Fibroblast of skin of left quadriceps (primary cell): ENCODE measurements at regions not wholly inside any gene's neighbourhood (a gene's known extent, or its start where the extent isn't known, plus 50 kb on each side); places are given as distances from the start of the nearest gene placed in this dataset.

Source experiments
- DNase-seq, 2 experiments: peaks; one replicate each; pipeline ENCODE4 v3.0.0-alpha.2; 2013; ENCODE audit warnings: low read depth in 2 of 2

DNA sequence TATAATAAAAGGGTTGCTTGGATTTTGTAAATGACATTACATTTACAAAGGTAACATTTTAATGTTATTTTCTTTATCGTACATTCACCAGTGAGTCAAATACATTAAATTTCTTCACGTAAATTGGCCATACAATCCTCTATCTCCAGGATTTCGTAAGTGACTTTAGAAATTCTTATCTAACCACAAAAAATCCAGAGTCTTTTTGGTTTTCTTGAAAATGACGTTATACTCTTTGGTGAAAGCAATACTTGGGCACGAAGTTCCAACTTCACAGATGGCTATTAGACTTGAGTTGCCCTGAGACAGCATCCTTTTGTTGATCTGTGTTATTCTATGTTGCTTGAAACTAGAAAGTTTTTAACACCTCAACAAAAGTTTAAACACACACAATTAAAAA is 87.4 kb upstream of the CDH10 start:
- DNase-seq: no peak

DNA sequence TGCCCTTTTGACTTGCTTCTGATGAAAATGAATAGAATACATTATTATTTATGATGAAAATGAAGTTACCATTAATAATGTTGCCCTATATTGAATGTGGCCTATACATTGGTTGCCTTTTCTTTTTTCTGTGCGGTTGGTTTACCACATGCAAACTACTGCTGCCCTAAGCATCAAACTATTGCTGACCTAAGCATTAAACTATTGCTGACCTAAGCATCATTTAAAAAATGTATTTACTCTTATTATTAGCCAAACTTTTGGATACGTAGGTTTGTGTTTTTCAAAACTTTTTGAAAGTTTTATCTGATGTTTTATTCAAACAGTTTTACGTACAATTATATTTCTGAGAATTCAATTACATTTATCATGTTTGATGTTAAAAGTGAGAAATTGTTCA is 76.0 kb upstream of the CDH10 start:
- DNase-seq: no peak

DNA sequence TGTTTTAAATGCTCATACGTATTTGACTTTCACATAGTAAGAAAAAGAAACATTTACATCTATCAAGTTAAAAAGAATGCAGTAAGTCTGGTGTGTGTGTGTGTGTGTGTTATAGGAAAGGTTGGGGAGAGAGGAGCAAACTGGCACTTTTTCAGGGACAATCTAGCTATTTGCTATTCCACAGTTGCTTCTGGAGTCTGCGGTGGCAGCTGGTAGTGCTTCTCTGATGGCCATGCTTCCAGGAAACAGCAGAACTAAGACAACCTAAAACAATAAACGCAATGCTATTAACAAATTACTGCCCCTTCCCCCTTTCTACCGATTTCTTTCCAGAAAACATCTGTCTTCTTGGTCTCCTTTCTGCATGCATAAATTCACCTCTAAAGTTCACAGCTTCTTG is 70.0 kb upstream of the CDH10 start:
- no peak for DNase-seq

DNA sequence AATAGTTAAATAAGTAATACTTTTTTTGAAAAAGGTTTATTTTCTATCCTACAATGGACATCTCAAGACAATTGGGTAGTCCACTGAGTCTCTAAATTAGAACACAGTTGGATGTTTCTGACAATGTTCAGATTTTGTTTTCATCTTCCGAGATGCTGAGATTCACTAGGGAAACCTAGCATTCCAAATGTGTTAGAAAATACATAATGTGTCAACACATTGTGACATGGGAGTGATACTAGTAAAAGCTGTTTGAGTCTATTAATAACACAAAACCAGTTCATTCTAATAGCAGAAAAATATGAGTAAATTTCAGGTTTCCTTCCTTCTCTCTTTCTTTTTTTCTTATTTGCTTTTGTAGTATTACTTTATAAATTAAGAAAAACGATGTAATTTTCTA is 68.2 kb upstream of the CDH10 start:
- no peak for DNase-seq

DNA sequence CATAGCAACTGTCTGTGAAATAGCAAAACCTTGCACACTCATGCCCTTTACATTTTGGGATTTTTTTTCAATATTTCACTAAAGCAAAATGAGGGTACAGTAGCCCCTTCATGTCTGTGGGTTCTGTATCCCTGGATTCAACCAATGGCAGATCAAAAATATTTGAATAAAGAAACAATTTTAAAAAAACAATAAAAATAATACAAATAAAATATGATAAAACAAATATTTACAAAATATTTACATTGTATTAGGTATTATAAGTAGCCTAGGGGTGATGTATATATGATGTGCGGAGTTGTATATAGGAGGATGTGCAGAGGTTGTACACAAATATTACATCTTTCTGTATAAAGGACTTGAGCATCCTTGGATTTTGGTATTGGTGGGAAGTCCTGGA is 67.3 kb upstream of the CDH10 start:
- no peak for DNase-seq

DNA sequence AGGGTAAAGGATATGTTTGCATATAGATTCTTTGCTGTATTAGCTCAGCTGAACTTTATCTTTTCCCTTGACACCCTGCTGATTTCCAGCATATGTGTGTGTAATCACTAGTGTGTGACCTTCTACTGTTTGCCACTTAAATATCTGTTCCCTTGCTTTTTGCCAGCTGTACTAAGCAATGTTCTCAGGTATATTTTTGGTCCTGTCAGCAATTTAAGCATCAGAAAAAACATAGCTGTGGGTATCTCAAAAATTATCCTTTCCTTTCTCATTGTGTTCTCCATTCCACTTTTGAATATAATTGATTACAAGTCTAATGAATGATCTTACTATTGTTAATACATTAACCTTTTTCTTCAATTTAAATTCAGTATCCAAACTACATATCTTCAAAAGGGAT is 59.2 kb upstream of the CDH10 start:
- no peak for DNase-seq
